MCF 10A (cell line): ENCODE measurements at regions not wholly inside any gene's neighbourhood (a gene's known extent, or its start where the extent isn't known, plus 50 kb on each side); places are given as distances from the start of the nearest gene placed in this dataset.

Source experiments
- BruUV-seq: library from RNA; stranded (reverse); fragments of 400-500 nt; replicated peaks from 2 replicates; lab custom pipeline; 2021; lab: Mats Ljungman, UMichigan
- CTCF ChIA-PET: fragments of 300-600 bp; sonication (Branson Sonifier 250); formaldehyde crosslinking; extraction: SDS; loops from one replicate; lab custom pipeline; 2021; ENCODE audit warnings: antibody characterized with exemption, inconsistent platforms; lab: Yijun Ruan, JAX
- POLR2A ChIA-PET: fragments of 300-600, 350-650 bp; sonication (Branson Sonifier 250); formaldehyde crosslinking; extraction: SDS; loops from one replicate; lab custom pipeline; 2020; ENCODE audit warnings: antibody characterized with exemption, inconsistent platforms; lab: Yijun Ruan, JAX
- DNase-seq: peaks from one replicate; pipeline ENCODE4 v3.0.0-alpha.2; 2018; ENCODE audit not compliant: unreplicated experiment
- H3K27ac Mint-ChIP-seq: one replicate; pipeline ENCODE4 v1.8.0; 2022; ENCODE audit warnings: mild to moderate bottlenecking, low read depth, mixed read lengths; ENCODE audit not compliant: unreplicated experiment
- H3K27me3 Mint-ChIP-seq: one replicate; pipeline ENCODE4 v1.8.0; 2022; ENCODE audit warnings: mixed read lengths; ENCODE audit not compliant: insufficient read depth, unreplicated experiment
- H3K36me3 Mint-ChIP-seq: one replicate; pipeline ENCODE4 v1.8.0; 2022; ENCODE audit warnings: mild to moderate bottlenecking, moderate library complexity, mixed read lengths; ENCODE audit not compliant: insufficient read depth, unreplicated experiment
- H3K4me1 Mint-ChIP-seq: one replicate; pipeline ENCODE4 v1.8.0; 2022; ENCODE audit warnings: mixed read lengths; ENCODE audit not compliant: insufficient read depth, unreplicated experiment
- H3K4me3 Mint-ChIP-seq: one replicate; pipeline ENCODE4 v1.8.0; 2022; ENCODE audit warnings: mild to moderate bottlenecking, moderate library complexity, mixed read lengths; ENCODE audit not compliant: unreplicated experiment
- H3K9me3 Mint-ChIP-seq: one replicate; pipeline ENCODE4 v1.8.0; 2022; ENCODE audit warnings: mixed read lengths; ENCODE audit not compliant: unreplicated experiment
- intact Hi-C: fragments of 100-400 bp; cut with micrococcal nuclease; formaldehyde crosslinking; loops from 2 replicates; pipeline ENCODE4 v1.14.1; 2022
- TF ChIP-seq, protein P1 (sequence below): fragments of 200-600 bp; IDR thresholded peaks from one replicate; pipeline ENCODE4 v1.8.0; 2022; ENCODE audit warnings: antibody characterized with exemption, mild to moderate bottlenecking; ENCODE audit not compliant: unreplicated experiment

DNA sequence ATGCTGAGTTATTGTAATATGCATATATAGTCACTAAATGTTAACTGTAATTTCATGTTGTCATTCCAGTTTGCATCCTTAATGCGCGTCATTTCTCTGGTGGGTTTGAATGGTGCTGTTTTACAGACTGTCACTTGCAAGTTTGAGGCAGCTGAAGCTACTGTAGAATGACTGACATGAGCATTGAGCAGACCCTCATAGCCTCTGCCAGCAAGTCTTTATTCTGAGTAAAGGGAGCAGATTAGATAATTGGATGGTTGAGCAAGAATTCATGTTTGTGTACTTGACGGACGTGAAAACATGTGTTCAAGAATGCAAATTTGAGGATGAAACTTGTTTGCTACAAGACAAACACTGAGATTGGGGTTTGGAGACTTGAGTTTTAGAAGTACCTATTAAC is 854.8 kb upstream of the KLHL29 start:
- Mint-ChIP-seq H3K4me3 (no peak overlapping the region), H3K4me1 (no peaks in the 10 kb centered on the region), H3K27ac (no peak overlapping the region), H3K9me3 (peaks cover 14% of the 10 kb centered on the region), H3K36me3 (no peaks in the 10 kb centered on the region), H3K27me3 (no peaks in the 10 kb centered on the region)
- DNase-seq: no peak
- ChIA-PET CTCF (no interaction called here), POLR2A (no interaction called here)
- intact Hi-C loops: no loop called here
- TF ChIP-seq, protein P1, sequence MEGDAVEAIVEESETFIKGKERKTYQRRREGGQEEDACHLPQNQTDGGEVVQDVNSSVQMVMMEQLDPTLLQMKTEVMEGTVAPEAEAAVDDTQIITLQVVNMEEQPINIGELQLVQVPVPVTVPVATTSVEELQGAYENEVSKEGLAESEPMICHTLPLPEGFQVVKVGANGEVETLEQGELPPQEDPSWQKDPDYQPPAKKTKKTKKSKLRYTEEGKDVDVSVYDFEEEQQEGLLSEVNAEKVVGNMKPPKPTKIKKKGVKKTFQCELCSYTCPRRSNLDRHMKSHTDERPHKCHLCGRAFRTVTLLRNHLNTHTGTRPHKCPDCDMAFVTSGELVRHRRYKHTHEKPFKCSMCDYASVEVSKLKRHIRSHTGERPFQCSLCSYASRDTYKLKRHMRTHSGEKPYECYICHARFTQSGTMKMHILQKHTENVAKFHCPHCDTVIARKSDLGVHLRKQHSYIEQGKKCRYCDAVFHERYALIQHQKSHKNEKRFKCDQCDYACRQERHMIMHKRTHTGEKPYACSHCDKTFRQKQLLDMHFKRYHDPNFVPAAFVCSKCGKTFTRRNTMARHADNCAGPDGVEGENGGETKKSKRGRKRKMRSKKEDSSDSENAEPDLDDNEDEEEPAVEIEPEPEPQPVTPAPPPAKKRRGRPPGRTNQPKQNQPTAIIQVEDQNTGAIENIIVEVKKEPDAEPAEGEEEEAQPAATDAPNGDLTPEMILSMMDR: no peak
- BruUV-seq: no TSS peak

DNA sequence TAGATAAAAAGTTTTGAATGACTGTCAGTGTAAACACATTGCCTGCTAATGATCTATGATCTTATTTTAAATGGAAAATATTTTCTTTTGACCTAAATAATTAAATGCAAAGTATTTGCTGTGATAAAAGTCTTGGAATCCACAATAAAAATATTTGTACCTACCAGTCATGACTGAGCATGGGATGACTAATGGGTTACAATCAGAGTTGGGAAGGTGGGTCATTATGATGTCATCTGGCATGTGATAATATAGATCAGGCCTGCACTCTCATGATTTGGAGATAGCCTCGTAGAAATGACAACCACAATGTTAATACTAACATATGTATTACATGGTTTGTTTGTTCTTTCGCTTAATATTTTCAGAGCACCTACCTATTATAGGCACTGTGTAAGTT is 848.8 kb upstream of the KLHL29 start:
- Mint-ChIP-seq H3K36me3 (no peaks in the 10 kb centered on the region), H3K27ac (no peak overlapping the region), H3K27me3 (no peaks in the 10 kb centered on the region), H3K4me1 (no peaks in the 10 kb centered on the region), H3K9me3 (peaks cover 8% of the 10 kb centered on the region), H3K4me3 (no peak overlapping the region)
- no TSS peak for BruUV-seq
- TF ChIP-seq, protein P1: no peak
- intact Hi-C loops: no loop called here
- POLR2A ChIA-PET: no interaction called here
- CTCF ChIA-PET: no interaction called here
- DNase-seq: no peak

DNA sequence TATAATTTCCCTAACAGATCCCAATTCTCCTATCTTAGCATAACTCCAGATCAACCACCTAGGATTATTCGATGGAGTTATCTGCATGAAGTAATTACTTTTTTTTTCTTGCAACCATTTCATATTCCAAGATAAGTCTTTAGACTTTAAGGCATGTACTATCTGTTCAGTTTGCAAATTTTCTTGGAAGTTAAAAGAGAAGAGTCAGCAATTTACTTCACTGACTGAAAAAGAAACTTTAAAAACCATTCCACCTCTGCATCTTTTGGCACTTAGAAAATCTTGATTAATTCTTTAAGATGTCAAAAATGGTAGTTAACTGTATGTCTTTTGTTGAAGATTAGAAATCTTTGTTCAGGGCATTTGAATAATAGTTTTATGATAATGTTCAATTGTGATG is 830.5 kb upstream of the KLHL29 start:
- TF ChIP-seq, protein P1: no peak
- no TSS peak for BruUV-seq
- intact Hi-C loops: no loop called here
- Mint-ChIP-seq H3K4me1 (no peaks in the 10 kb centered on the region), H3K27me3 (no peaks in the 10 kb centered on the region), H3K4me3 (no peak overlapping the region), H3K9me3 (peaks cover 41% of the 10 kb centered on the region), H3K27ac (no peak overlapping the region), H3K36me3 (no peaks in the 10 kb centered on the region)
- POLR2A ChIA-PET: no interaction called here
- CTCF ChIA-PET: no interaction called here
- no peak for DNase-seq

DNA sequence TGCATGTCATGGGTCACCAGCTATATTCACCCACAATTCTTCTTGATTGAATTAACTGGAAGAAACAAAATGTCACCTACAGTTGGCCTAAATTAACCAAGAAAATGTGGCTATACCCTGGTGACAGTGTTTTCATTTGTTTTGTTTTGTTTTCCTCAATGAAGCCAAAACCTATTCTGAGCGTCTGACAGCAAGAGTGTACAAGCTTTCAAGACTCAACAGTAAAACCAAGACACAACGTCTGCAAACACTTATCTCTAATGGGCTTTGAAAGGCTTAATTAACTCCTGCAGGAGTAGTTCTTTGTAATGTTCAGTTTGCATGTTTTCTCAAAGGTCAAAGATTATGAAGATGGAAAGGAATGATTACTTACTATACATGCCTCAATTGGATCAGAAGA is 827.6 kb upstream of the KLHL29 start:
- Mint-ChIP-seq H3K27me3 (no peaks in the 10 kb centered on the region), H3K9me3 (peaks cover 23% of the 10 kb centered on the region), H3K4me1 (no peaks in the 10 kb centered on the region), H3K27ac (no peak overlapping the region), H3K36me3 (no peaks in the 10 kb centered on the region), H3K4me3 (no peak overlapping the region)
- intact Hi-C loops: no loop called here
- POLR2A ChIA-PET: no interaction called here
- BruUV-seq: no TSS peak
- DNase-seq: no peak
- CTCF ChIA-PET: no interaction called here
- TF ChIP-seq, protein P1: no peak
